Right atrium auricular region (tissue), 2 donors: ENCODE measurements at regions not wholly inside any gene's neighbourhood (a gene's known extent, or its start where the extent isn't known, plus 50 kb on each side); places are given as distances from the start of the nearest gene placed in this dataset.
"Not testable (repeated sequence)": the region's sequence is repeated elsewhere in the genome, so short reads cannot be mapped to it uniquely, and the experiment has no call there.

Experiments
- DNase-seq: peaks from one replicate; pipeline ENCODE4 v3.0.0-alpha.2; 2019; ENCODE audit warnings: low spot score
- H3K27ac ChIP-seq, 2 donors: fragments of 200-600 bp; sonication (generic); 1 replicate in 1 of 2; 2 replicates in 1 of 2; pipeline ENCODE4 v1.5.1; 2016 to 2019
- H3K27me3 ChIP-seq, 2 donors: fragments of 200-600 bp; sonication (generic); one replicate each; pipeline versions ENCODE4 v1.5.1 to v1.6.0; 2017 to 2019
- H3K36me3 ChIP-seq: fragments of 200-600 bp; sonication (generic); one replicate; pipeline ENCODE4 v1.5.1; 2016
- H3K4me1 ChIP-seq, 2 donors: fragments of 200-600 bp; sonication (generic); one replicate each; pipeline versions ENCODE4 v1.5.1 to v1.6.0; 2017 to 2019
- H3K4me3 ChIP-seq, 2 donors: fragments of 200-600 bp; sonication (generic); 1 replicate in 1 of 2; 2 replicates in 1 of 2; pipeline ENCODE4 v1.5.1; 2017 to 2019; ENCODE audit warnings: mild to moderate bottlenecking in 1 of 2, moderate library complexity in 1 of 2
- H3K9me3 ChIP-seq, 2 donors: fragments of 200-600 bp; sonication (generic); one replicate each; pipeline ENCODE4 v1.5.1; 2019
- TF ChIP-seq, protein P1 (sequence below), 2 donors: fragments of 200-600 bp; sonication (generic); IDR thresholded peaks; one replicate each; pipeline ENCODE4 v1.5.1; 2019; ENCODE audit warnings: antibody characterized with exemption in 2 of 2

GRCh38 chr1:69082312-69082711, 485.4 kb upstream of the LRRC7 start:
- H3K36me3 ChIP-seq = no peaks in the 10 kb centered on the region
- H3K4me1 ChIP-seq = no peaks in the 10 kb centered on the region
- no peaks in the 10 kb centered on the region for H3K9me3 ChIP-seq
- no peak overlapping the region for H3K27ac ChIP-seq
- TF ChIP-seq, protein P1, sequence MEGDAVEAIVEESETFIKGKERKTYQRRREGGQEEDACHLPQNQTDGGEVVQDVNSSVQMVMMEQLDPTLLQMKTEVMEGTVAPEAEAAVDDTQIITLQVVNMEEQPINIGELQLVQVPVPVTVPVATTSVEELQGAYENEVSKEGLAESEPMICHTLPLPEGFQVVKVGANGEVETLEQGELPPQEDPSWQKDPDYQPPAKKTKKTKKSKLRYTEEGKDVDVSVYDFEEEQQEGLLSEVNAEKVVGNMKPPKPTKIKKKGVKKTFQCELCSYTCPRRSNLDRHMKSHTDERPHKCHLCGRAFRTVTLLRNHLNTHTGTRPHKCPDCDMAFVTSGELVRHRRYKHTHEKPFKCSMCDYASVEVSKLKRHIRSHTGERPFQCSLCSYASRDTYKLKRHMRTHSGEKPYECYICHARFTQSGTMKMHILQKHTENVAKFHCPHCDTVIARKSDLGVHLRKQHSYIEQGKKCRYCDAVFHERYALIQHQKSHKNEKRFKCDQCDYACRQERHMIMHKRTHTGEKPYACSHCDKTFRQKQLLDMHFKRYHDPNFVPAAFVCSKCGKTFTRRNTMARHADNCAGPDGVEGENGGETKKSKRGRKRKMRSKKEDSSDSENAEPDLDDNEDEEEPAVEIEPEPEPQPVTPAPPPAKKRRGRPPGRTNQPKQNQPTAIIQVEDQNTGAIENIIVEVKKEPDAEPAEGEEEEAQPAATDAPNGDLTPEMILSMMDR (IDR thresholded peaks at IDR 0.05) = no peak
- H3K27me3 ChIP-seq = no peaks in the 10 kb centered on the region
- DNase-seq = no peak
- H3K4me3 ChIP-seq = no peak overlapping the region

- TF ChIP-seq, protein P1 (IDR thresholded peaks at IDR 0.05) = no peak
- peaks cover 0 to 9% of the 10 kb centered on the region in 2 donors for H3K9me3 ChIP-seq
- no peaks in the 10 kb centered on the region for H3K27me3 ChIP-seq
- no peak overlapping the region for H3K4me3 ChIP-seq
- H3K36me3 ChIP-seq = no peaks in the 10 kb centered on the region
- DNase-seq = no peak
- no peaks in the 10 kb centered on the region for H3K4me1 ChIP-seq
- no peak overlapping the region for H3K27ac ChIP-seq
Observed at GRCh38 chr1:69086148-69086547, 481.6 kb upstream of the LRRC7 start.

- peaks cover 0 to 9% of the 10 kb centered on the region in 2 donors for H3K9me3 ChIP-seq
- no peaks in the 10 kb centered on the region for H3K36me3 ChIP-seq
- TF ChIP-seq, protein P1 (IDR thresholded peaks at IDR 0.05) = no peak
- H3K27ac ChIP-seq = no peak overlapping the region
- no peak overlapping the region for H3K4me3 ChIP-seq
- DNase-seq = no peak
- no peaks in the 10 kb centered on the region for H3K27me3 ChIP-seq
- no peaks in the 10 kb centered on the region for H3K4me1 ChIP-seq
Observed at GRCh38 chr1:69088571-69088970, 479.2 kb upstream of the LRRC7 start.

DNA sequence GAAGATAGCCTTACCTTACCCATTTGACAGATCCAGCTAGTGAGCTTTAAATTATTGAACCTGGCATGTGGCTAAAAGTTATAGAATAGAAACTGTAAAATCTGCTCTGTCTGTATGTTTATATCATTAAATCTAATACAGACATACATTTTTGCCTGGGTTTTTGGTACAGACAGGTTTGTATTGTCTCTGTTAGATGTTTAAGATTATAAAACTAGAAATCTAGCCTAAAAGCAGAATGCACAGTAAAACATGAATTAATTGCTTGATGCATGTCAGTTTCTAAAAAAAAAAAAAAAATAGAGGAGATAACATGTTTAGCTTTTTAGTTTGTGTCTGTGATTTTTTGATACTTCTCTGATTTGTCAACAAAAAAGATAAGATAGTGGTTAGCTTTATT, 477.6 kb upstream of the LRRC7 start:
- H3K9me3 ChIP-seq = peaks cover 0 to 9% of the 10 kb centered on the region in 2 donors
- H3K4me3 ChIP-seq = no peak overlapping the region
- no peaks in the 10 kb centered on the region for H3K27me3 ChIP-seq
- no peaks in the 10 kb centered on the region for H3K36me3 ChIP-seq
- no peaks in the 10 kb centered on the region for H3K4me1 ChIP-seq
- H3K27ac ChIP-seq = no peak overlapping the region
- TF ChIP-seq, protein P1 (IDR thresholded peaks at IDR 0.05) = no peak
- DNase-seq = no peak

- Histone ChIP-seq H3K36me3 (no peaks in the 10 kb centered on the region), H3K27me3 (no peaks in the 10 kb centered on the region), H3K9me3 (peaks cover 0 to 9% of the 10 kb centered on the region in 2 donors), H3K27ac (no peak overlapping the region), H3K4me1 (no peaks in the 10 kb centered on the region), H3K4me3 (no peak overlapping the region)
- no peak for DNase-seq
- TF ChIP-seq, protein P1 (IDR thresholded peaks at IDR 0.05) = no peak
Observed at GRCh38 chr1:69090752-69091151, 477.0 kb upstream of the LRRC7 start.

- not testable (repeated sequence) for H3K4me3 ChIP-seq, H3K9me3 ChIP-seq, H3K4me1 ChIP-seq, DNase-seq, H3K27ac ChIP-seq, H3K27me3 ChIP-seq, H3K36me3 ChIP-seq
Observed at GRCh38 chr1:69102058-69102457, 465.7 kb upstream of the LRRC7 start.
